Osteocyte (in vitro differentiated cells): ENCODE measurements at regions not wholly inside any gene's neighbourhood (a gene's known extent, or its start where the extent isn't known, plus 50 kb on each side); places are given as distances from the start of the nearest gene placed in this dataset.

Experiments used
- DNase-seq: peaks from one replicate; pipeline ENCODE4 v3.0.0; 2021; ENCODE audit warnings: mixed read lengths; ENCODE audit not compliant: unreplicated experiment; ENCODE audit errors: extremely low spot score
- H3K27ac Mint-ChIP-seq: one replicate; pipeline ENCODE4 v1.8.0; 2021; ENCODE audit warnings: mild to moderate bottlenecking, mixed read lengths; ENCODE audit not compliant: unreplicated experiment
- H3K27me3 Mint-ChIP-seq: one replicate; pipeline ENCODE4 v1.8.0; 2021; ENCODE audit warnings: mixed read lengths; ENCODE audit not compliant: unreplicated experiment
- H3K36me3 Mint-ChIP-seq: one replicate; pipeline ENCODE4 v1.8.0; 2021; ENCODE audit warnings: mixed read lengths; ENCODE audit not compliant: unreplicated experiment
- H3K4me1 Mint-ChIP-seq: one replicate; pipeline ENCODE4 v1.8.0; 2021; ENCODE audit warnings: mixed read lengths; ENCODE audit not compliant: unreplicated experiment
- H3K4me3 Mint-ChIP-seq: one replicate; pipeline ENCODE4 v1.8.0; 2021; ENCODE audit warnings: mild to moderate bottlenecking, moderate library complexity, mixed read lengths; ENCODE audit not compliant: unreplicated experiment
- H3K9me3 Mint-ChIP-seq: one replicate; pipeline ENCODE4 v1.8.0; 2021; ENCODE audit warnings: mixed read lengths; ENCODE audit not compliant: unreplicated experiment
- CTCF ChIP-seq: fragments of 200-600 bp; sonication (generic); IDR thresholded peaks from 2 replicates; pipeline ENCODE4 v1.5.0; 2021; ENCODE audit warnings: antibody characterized with exemption, mild to moderate bottlenecking, moderate library complexity

- no peaks in the 10 kb centered on the region for H3K9me3 Mint-ChIP-seq
- peaks cover 20% of the 10 kb centered on the region for H3K27me3 Mint-ChIP-seq
- peaks cover 7% of the 10 kb centered on the region for H3K4me1 Mint-ChIP-seq
- TF ChIP-seq CTCF: no peak
- no peak overlapping the region for H3K4me3 Mint-ChIP-seq
- no peak for DNase-seq
- no peaks in the 10 kb centered on the region for H3K36me3 Mint-ChIP-seq
- no peak overlapping the region for H3K27ac Mint-ChIP-seq
These were observed 321.2 kb upstream of the F9 start for GRCh38 chrX:139209342-139209741.

DNA sequence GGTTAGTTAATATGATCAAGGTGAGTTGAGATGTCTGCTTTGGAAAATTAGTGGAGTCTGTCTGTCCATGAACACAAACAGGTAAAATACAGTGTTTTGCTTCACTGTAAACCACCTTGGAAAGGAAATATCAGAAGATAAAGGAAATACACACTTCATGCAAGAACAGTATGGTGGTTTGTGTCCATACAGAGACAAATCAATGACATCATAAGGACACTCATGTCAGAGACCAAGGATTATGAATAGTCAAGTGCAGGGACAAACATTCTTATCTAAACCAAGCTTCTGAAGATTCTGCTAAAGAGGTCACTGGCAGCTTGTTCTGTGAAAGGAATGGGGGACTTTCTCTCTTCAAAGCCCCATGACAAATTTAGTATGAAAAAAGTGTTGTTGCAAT lies 322.9 kb upstream of the F9 start:
- Mint-ChIP-seq H3K36me3 (no peaks in the 10 kb centered on the region), H3K27ac (no peak overlapping the region), H3K4me3 (no peak overlapping the region), H3K4me1 (peaks cover 9% of the 10 kb centered on the region), H3K27me3 (peaks cover 28% of the 10 kb centered on the region), H3K9me3 (no peaks in the 10 kb centered on the region)
- no peak for TF ChIP-seq CTCF
- no peak for DNase-seq

DNA sequence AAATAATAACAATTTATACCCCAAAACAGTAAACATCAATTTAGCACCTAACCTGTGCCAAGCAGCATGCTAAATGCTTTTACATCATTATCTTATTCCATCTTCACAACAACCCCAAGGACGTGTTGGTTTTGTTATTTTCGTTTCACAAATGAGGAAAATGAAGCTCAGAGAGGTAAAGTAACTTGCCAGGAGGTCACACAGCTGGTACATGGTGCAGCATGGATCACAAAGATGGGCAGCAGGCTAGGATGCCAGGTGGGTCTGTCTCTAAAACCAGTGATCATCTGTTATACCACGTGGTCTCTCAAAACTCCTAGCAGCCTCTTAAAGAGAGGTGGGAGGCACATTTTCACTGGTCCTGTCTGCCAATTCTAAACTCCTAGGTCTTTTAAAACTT lies 323.6 kb upstream of the F9 start:
- peaks cover 9% of the 10 kb centered on the region for H3K4me1 Mint-ChIP-seq
- TF ChIP-seq CTCF: no peak
- no peak for DNase-seq
- no peak overlapping the region for H3K4me3 Mint-ChIP-seq
- no peaks in the 10 kb centered on the region for H3K9me3 Mint-ChIP-seq
- H3K36me3 Mint-ChIP-seq: no peaks in the 10 kb centered on the region
- no peak overlapping the region for H3K27ac Mint-ChIP-seq
- peaks cover 36% of the 10 kb centered on the region for H3K27me3 Mint-ChIP-seq

- no peak for TF ChIP-seq CTCF
- H3K27me3 Mint-ChIP-seq: peaks cover 46% of the 10 kb centered on the region
- DNase-seq: no peak
- no peak overlapping the region for H3K27ac Mint-ChIP-seq
- no peaks in the 10 kb centered on the region for H3K9me3 Mint-ChIP-seq
- H3K4me3 Mint-ChIP-seq: peak overlapping the region; percentile 73
- H3K36me3 Mint-ChIP-seq: no peaks in the 10 kb centered on the region
- H3K4me1 Mint-ChIP-seq: peaks cover 9% of the 10 kb centered on the region
These were observed 325.5 kb upstream of the F9 start for GRCh38 chrX:139204898-139205667.

GRCh38 chrX:139204571-139204897 lies 326.0 kb upstream of the F9 start:
- DNase-seq: no peak
- Mint-ChIP-seq H3K4me1 (peaks cover 9% of the 10 kb centered on the region), H3K9me3 (no peaks in the 10 kb centered on the region), H3K27me3 (peaks cover 46% of the 10 kb centered on the region), H3K27ac (no peak overlapping the region), H3K4me3 (peak overlapping the region; percentile 73), H3K36me3 (no peaks in the 10 kb centered on the region)
- TF ChIP-seq CTCF: no peak
